Calu3 (cell line): ENCODE measurements at regions not wholly inside any gene's neighbourhood (a gene's known extent, or its start where the extent isn't known, plus 50 kb on each side); places are given as distances from the start of the nearest gene placed in this dataset.

Experiments
- BruUV-seq: library from RNA; stranded (reverse); fragments of 400-500 nt; replicated peaks from 2 replicates; lab custom pipeline; 2021; lab: Mats Ljungman, UMichigan
- CTCF ChIA-PET: fragments of 300-600 bp; sonication (Branson Sonifier 250); formaldehyde crosslinking; loops from one replicate; lab custom pipeline; 2022; ENCODE audit warnings: antibody characterized with exemption; lab: Charles Lee
- DNase-seq: peaks from one replicate; pipeline ENCODE4 v3.0.0; 2022
- H3K27ac Mint-ChIP-seq: one replicate; pipeline ENCODE4 v1.8.0; 2022; ENCODE audit warnings: mixed read lengths; ENCODE audit not compliant: unreplicated experiment
- H3K27me3 Mint-ChIP-seq: one replicate; pipeline ENCODE4 v1.8.0; 2022; ENCODE audit warnings: mixed read lengths; ENCODE audit not compliant: unreplicated experiment
- H3K36me3 Mint-ChIP-seq: one replicate; pipeline ENCODE4 v1.8.0; 2022; ENCODE audit warnings: mild to moderate bottlenecking, moderate library complexity, mixed read lengths; ENCODE audit not compliant: insufficient read depth, unreplicated experiment
- H3K4me1 Mint-ChIP-seq: one replicate; pipeline ENCODE4 v1.8.0; 2022; ENCODE audit warnings: mild to moderate bottlenecking, low read depth, mixed read lengths; ENCODE audit not compliant: unreplicated experiment
- H3K4me3 Mint-ChIP-seq: one replicate; pipeline ENCODE4 v1.8.0; 2022; ENCODE audit warnings: mild to moderate bottlenecking, low read depth, moderate library complexity, mixed read lengths; ENCODE audit not compliant: unreplicated experiment
- H3K9me3 Mint-ChIP-seq: one replicate; pipeline ENCODE4 v1.8.0; 2022; ENCODE audit warnings: low read depth, mixed read lengths; ENCODE audit not compliant: unreplicated experiment
- CTCF ChIP-seq: fragments of 200-600 bp; IDR thresholded peaks from one replicate; pipeline ENCODE4 v1.8.0; 2022; ENCODE audit warnings: antibody characterized with exemption; ENCODE audit not compliant: unreplicated experiment
- intact Hi-C: fragments of 100-400 bp; cut with micrococcal nuclease; formaldehyde crosslinking; loops from one replicate; pipeline ENCODE4 v1.10.0; 2022; ENCODE audit not compliant: unreplicated experiment

GRCh38 chr5:12730354-12730753 lies 826.1 kb upstream of the CTNND2 start:
- intact Hi-C loops = no loop called here
- peaks cover 14% of the 10 kb centered on the region for H3K9me3 Mint-ChIP-seq
- TF ChIP-seq CTCF = no peak
- no peaks in the 10 kb centered on the region for H3K4me1 Mint-ChIP-seq
- H3K27me3 Mint-ChIP-seq = no peaks in the 10 kb centered on the region
- no TSS peak for BruUV-seq
- no peaks in the 10 kb centered on the region for H3K36me3 Mint-ChIP-seq
- no peak overlapping the region for H3K27ac Mint-ChIP-seq
- CTCF ChIA-PET = no interaction called here
- no peak overlapping the region for H3K4me3 Mint-ChIP-seq
- DNase-seq = no peak

DNA sequence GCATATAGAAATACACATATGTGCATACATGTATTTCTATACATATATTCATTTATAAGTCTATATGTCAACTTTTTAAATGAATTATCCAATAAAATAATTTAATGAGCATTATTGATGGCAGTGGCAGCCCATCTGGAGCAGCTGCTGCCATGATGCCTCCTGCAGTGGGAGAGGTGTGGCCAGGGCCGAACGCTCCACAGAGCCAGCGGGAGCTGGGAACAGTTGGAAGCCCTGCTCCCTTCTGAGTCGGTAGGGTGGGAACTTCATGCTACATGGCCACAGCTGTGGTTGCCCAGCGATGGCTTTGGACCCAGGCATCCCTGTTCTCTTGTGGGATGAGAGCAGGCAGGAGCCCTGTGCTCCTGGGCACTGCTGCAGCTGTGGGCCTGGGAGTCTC lies 812.4 kb upstream of the CTNND2 start:
- CTCF ChIA-PET = no interaction called here
- Mint-ChIP-seq H3K27me3 (no peaks in the 10 kb centered on the region), H3K36me3 (no peaks in the 10 kb centered on the region), H3K4me1 (no peaks in the 10 kb centered on the region), H3K9me3 (peaks cover 13% of the 10 kb centered on the region), H3K4me3 (no peak overlapping the region), H3K27ac (no peak overlapping the region)
- no TSS peak for BruUV-seq
- intact Hi-C loops = no loop called here
- DNase-seq = no peak
- TF ChIP-seq CTCF = no peak

DNA sequence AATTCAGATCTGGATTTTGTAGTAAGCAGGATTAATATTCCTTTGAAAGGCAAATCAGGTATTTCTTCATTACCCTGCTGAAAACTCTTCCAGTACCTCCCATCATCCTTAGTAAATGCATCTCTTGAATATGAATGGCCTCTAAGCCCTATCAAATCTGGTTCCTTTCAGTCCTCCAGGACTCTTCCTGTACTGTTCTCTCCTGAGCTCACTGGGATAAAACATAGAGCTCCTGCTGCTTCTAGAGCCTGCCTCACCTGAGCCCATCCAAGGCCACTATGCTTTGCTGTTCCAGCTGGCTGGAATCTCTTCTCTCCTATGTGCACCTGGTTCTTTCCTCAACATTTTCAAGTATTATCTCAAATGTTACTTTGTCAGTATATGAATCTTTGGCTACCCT lies 803.3 kb upstream of the CTNND2 start:
- Mint-ChIP-seq H3K27me3 (no peaks in the 10 kb centered on the region), H3K36me3 (no peaks in the 10 kb centered on the region), H3K4me1 (no peaks in the 10 kb centered on the region), H3K9me3 (peaks cover 13% of the 10 kb centered on the region), H3K4me3 (no peak overlapping the region), H3K27ac (no peak overlapping the region)
- BruUV-seq = no TSS peak
- TF ChIP-seq CTCF = no peak
- DNase-seq = no peak
- CTCF ChIA-PET = no interaction called here
- intact Hi-C loops = no loop called here

DNA sequence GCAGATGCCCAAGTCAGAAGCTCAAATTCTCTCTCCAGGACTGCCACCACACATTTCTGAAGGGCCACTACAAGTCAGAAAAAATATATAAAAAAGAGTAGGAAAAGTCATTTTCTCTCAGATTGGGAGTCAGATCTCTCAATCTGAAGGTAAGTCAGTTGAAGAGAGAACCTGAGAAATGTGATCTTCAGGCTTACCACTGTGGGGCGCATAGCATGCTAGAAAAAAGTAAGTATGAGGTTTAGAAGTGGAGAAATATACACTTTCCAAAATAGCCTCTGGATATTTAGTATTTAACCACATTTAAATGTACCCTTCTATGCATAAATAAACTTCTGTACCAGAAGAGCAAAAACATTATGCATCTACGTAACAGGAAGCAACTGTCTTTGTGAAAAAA lies 800.7 kb upstream of the CTNND2 start:
- H3K4me3 Mint-ChIP-seq = no peak overlapping the region
- no peaks in the 10 kb centered on the region for H3K4me1 Mint-ChIP-seq
- no TSS peak for BruUV-seq
- no peak for TF ChIP-seq CTCF
- H3K27me3 Mint-ChIP-seq = no peaks in the 10 kb centered on the region
- CTCF ChIA-PET = no interaction called here
- H3K27ac Mint-ChIP-seq = no peak overlapping the region
- H3K36me3 Mint-ChIP-seq = no peaks in the 10 kb centered on the region
- intact Hi-C loops = no loop called here
- no peak for DNase-seq
- H3K9me3 Mint-ChIP-seq = peaks cover 16% of the 10 kb centered on the region
